GM12891 (cell line): ENCODE measurements at regions not wholly inside any gene's neighbourhood (a gene's known extent, or its start where the extent isn't known, plus 50 kb on each side); places are given as distances from the start of the nearest gene placed in this dataset.

Experiments used
- POLR2A ChIP-seq: IDR thresholded peaks from 2 replicates; pipeline ENCODE4 v1.6.1; 2011; ENCODE audit warnings: low read depth, low read length, control low read depth
- POLR2AphosphoS5 ChIP-seq: IDR thresholded peaks from 2 replicates; pipeline ENCODE4 v1.6.1; 2011; ENCODE audit warnings: low read depth, low read length, control low read depth

GRCh38 chr2:35281702-35282101 lies 1073.9 kb upstream of the CRIM1 start:
- TF ChIP-seq POLR2AphosphoS5 = no peak
- TF ChIP-seq POLR2A = no peak
